Globus pallidus (tissue), 1 donor: ENCODE measurements at regions not wholly inside any gene's neighbourhood (a gene's known extent, or its start where the extent isn't known, plus 50 kb on each side); places are given as distances from the start of the nearest gene placed in this dataset.

Source experiments
- DNase-seq: peaks from one replicate; pipeline ENCODE4 v3.0.0-alpha.2; 2015; ENCODE audit warnings: low spot score

- no peak for DNase-seq
These were observed 89.0 kb upstream of the PIK3CG start for GRCh38 chr7:106775975-106776607.

GRCh38 chr7:106776618-106777347, 88.3 kb upstream of the PIK3CG start:
- no peak for DNase-seq

GRCh38 chr7:106777674-106778299, 87.3 kb upstream of the PIK3CG start:
- no peak for DNase-seq

- DNase-seq = no peak
These were observed 86.3 kb upstream of the PIK3CG start for GRCh38 chr7:106778656-106779250.

- no peak for DNase-seq
These were observed 85.2 kb upstream of the PIK3CG start for GRCh38 chr7:106779877-106780276.

- no peak for DNase-seq
These were observed 84.1 kb upstream of the PIK3CG start for GRCh38 chr7:106781007-106781406.

GRCh38 chr7:106781828-106782544, 83.1 kb upstream of the PIK3CG start:
- no peak for DNase-seq

GRCh38 chr7:106783286-106783685, 81.8 kb upstream of the PIK3CG start:
- DNase-seq = no peak

GRCh38 chr7:106788637-106789036, 76.4 kb upstream of the PIK3CG start:
- DNase-seq = no peak

- no peak for DNase-seq
These were observed 73.6 kb upstream of the PIK3CG start for GRCh38 chr7:106791526-106791925.

GRCh38 chr7:106792233-106792926, 72.7 kb upstream of the PIK3CG start:
- DNase-seq = no peak

- no peak for DNase-seq
These were observed 71.8 kb upstream of the PIK3CG start for GRCh38 chr7:106793015-106793975.

GRCh38 chr7:106794276-106795083, 70.6 kb upstream of the PIK3CG start:
- DNase-seq = no peak

GRCh38 chr7:106795084-106795876, 69.8 kb upstream of the PIK3CG start:
- DNase-seq = no peak

GRCh38 chr7:106795877-106796231, 69.2 kb upstream of the PIK3CG start:
- no peak for DNase-seq

- no peak for DNase-seq
These were observed 67.1 kb upstream of the PIK3CG start for GRCh38 chr7:106797937-106798336.

GRCh38 chr7:106802589-106802988, 62.5 kb upstream of the PIK3CG start:
- DNase-seq = no peak

GRCh38 chr7:106806556-106806955, 58.5 kb upstream of the PIK3CG start:
- no peak for DNase-seq

GRCh38 chr7:106807474-106807873, 57.6 kb upstream of the PIK3CG start:
- DNase-seq = no peak
